ENCODE measurements at regions not wholly inside any gene's neighbourhood (a gene's known extent, or its start where the extent isn't known, plus 50 kb on each side); places are given as distances from the start of the nearest gene placed in this dataset.

GRCh38 chr6:159430323-159430722 is 261.1 kb downstream of the FNDC1 start:
- Mint-ChIP-seq H3K27me3 (peaks cover 9% of the 10 kb centered on the region), H3K9me3 (ENCODE audit: insufficient read depth) (peaks cover 8% of the 10 kb centered on the region), H3K27ac (no peak overlapping the region), H3K4me3 (no peak overlapping the region), H3K4me1 (no peaks in the 10 kb centered on the region)
- no peak for ATAC-seq (ENCODE audit: low read depth)
- POLR2A ChIA-PET: no interaction called here
- H3K36me3 ChIP-seq (replicated peaks in 1 of 2; ENCODE audit: control extremely low read depth in 1 of 2, control insufficient read depth in 1 of 2, extremely low read depth in 1 of 2, insufficient read depth in 2 of 2, low read length in 1 of 2): no peaks in the 10 kb centered on the region
- no peak for DNase-seq
- peaks cover 0 to 16% (median 13%) of the 10 kb centered on the region in 3 donors for H3K9me3 ChIP-seq (ENCODE audit: control extremely low read depth in 1 of 3, control insufficient read depth in 2 of 3, insufficient read depth in 1 of 3, low read length in 2 of 3)
- TF ChIP-seq EZH2 (IDR thresholded peaks at IDR 0.05; ENCODE audit: borderline replicate concordance, insufficient read depth, low read depth, low read length, poor library complexity, severe bottlenecking): no peak
- TF ChIP-seq CTCF (IDR thresholded peaks at IDR 0.05): no peak
- H3K4me2 ChIP-seq (replicated peaks; ENCODE audit: low read depth, low read length, poor library complexity, severe bottlenecking): no peak overlapping the region
- intact Hi-C loops (cut with micrococcal nuclease): no loop called here
- no peak overlapping the region for H3K27ac ChIP-seq (ENCODE audit: low read length in 2 of 2)
- no peak overlapping the region for H2AFZ ChIP-seq (ENCODE audit: insufficient read depth, low read depth, low read length, poor library complexity, severe bottlenecking)
- H3K79me2 ChIP-seq (ENCODE audit: control insufficient read depth, insufficient read depth, low read length): no peaks in the 10 kb centered on the region
- 100% methylated on average over 3 of the region's 3 CpGs for WGBS (ENCODE audit: insufficient coverage)
- H3K27me3 ChIP-seq (replicated peaks in 1 of 4; ENCODE audit: control extremely low read depth in 1 of 4, control insufficient read depth in 3 of 4, insufficient read depth in 4 of 4, low read length in 3 of 4): peaks cover 0 to 3% (median 0%) of the 10 kb centered on the region in 4 experiments
- no peaks in the 10 kb centered on the region for H4K20me1 ChIP-seq (ENCODE audit: control insufficient read depth, insufficient read depth, low read length, poor library complexity, severe bottlenecking)
- no peak overlapping the region for H3K4me3 ChIP-seq (ENCODE audit: control extremely low read depth in 1 of 5, extremely low read depth in 1 of 5, insufficient read depth in 1 of 5, low read depth in 2 of 5, low read length in 4 of 5)
- H3K4me1 ChIP-seq (ENCODE audit: control insufficient read depth in 2 of 2, insufficient read depth in 2 of 2, low read length in 2 of 2): no peaks in the 10 kb centered on the region
- CTCF ChIA-PET: no interaction called here
- H3K9ac ChIP-seq (ENCODE audit: low read length): no peak overlapping the region

- H3K27ac Mint-ChIP-seq: no peak overlapping the region
- no peak overlapping the region for H3K4me3 Mint-ChIP-seq
- H3K27me3 Mint-ChIP-seq: peaks cover 11% of the 10 kb centered on the region
- CTCF ChIA-PET: no interaction called here
- Histone ChIP-seq H3K27ac (ENCODE audit: low read length in 2 of 2) (no peak overlapping the region), H3K27me3 (replicated peaks in 1 of 4; ENCODE audit: control extremely low read depth in 1 of 4, control insufficient read depth in 3 of 4, insufficient read depth in 4 of 4, low read length in 3 of 4) (peaks cover 0 to 3% (median 0%) of the 10 kb centered on the region in 4 experiments), H3K4me1 (ENCODE audit: control insufficient read depth in 2 of 2, insufficient read depth in 2 of 2, low read length in 2 of 2) (no peaks in the 10 kb centered on the region), H3K9me3 (ENCODE audit: control extremely low read depth in 1 of 3, control insufficient read depth in 2 of 3, insufficient read depth in 1 of 3, low read length in 2 of 3) (peaks cover 0 to 20% (median 12%) of the 10 kb centered on the region in 3 donors), H3K4me3 (ENCODE audit: control extremely low read depth in 1 of 5, extremely low read depth in 1 of 5, insufficient read depth in 1 of 5, low read depth in 2 of 5, low read length in 4 of 5) (no peak overlapping the region), H2AFZ (ENCODE audit: insufficient read depth, low read depth, low read length, poor library complexity, severe bottlenecking) (no peak overlapping the region), H3K4me2 (replicated peaks; ENCODE audit: low read depth, low read length, poor library complexity, severe bottlenecking) (no peak overlapping the region), H3K9ac (ENCODE audit: low read length) (no peak overlapping the region), H3K36me3 (replicated peaks in 1 of 2; ENCODE audit: control extremely low read depth in 1 of 2, control insufficient read depth in 1 of 2, extremely low read depth in 1 of 2, insufficient read depth in 2 of 2, low read length in 1 of 2) (no peaks in the 10 kb centered on the region), H4K20me1 (ENCODE audit: control insufficient read depth, insufficient read depth, low read length, poor library complexity, severe bottlenecking) (no peaks in the 10 kb centered on the region), H3K79me2 (ENCODE audit: control insufficient read depth, insufficient read depth, low read length) (no peaks in the 10 kb centered on the region)
- H3K4me1 Mint-ChIP-seq: no peaks in the 10 kb centered on the region
- no CpG with 5 or more reads among the region's 2 CpGs for WGBS (ENCODE audit: insufficient coverage)
- intact Hi-C loops (cut with micrococcal nuclease): no loop called here
- TF ChIP-seq CTCF (IDR thresholded peaks at IDR 0.05): no peak
- no peak for TF ChIP-seq EZH2 (IDR thresholded peaks at IDR 0.05; ENCODE audit: borderline replicate concordance, insufficient read depth, low read depth, low read length, poor library complexity, severe bottlenecking)
- DNase-seq (no peak), ATAC-seq (ENCODE audit: low read depth) (no peak)
- POLR2A ChIA-PET: no interaction called here
- H3K9me3 Mint-ChIP-seq (ENCODE audit: insufficient read depth): peaks cover 8% of the 10 kb centered on the region
These were observed 260.2 kb downstream of the FNDC1 start for GRCh38 chr6:159429433-159429832.

All from B cell (primary cell).